Activated naive CD8-positive, alpha-beta T cell treated with anti-CD3 and anti-CD28 coated beads, Interleukin-2, amount 50 U/mL, for 24 hours (primary cell): ENCODE measurements at regions not wholly inside any gene's neighbourhood (a gene's known extent, or its start where the extent isn't known, plus 50 kb on each side); places are given as distances from the start of the nearest gene placed in this dataset.

Experiments used
- ATAC-seq: fragments of 150-1000 bp; cut with Tn5 transposase; one replicate; pipeline ENCODE4 v1.10.0; 2021
- DNase-seq: peaks from one replicate; pipeline ENCODE4 v3.0.0; 2021
- H3K27ac Mint-ChIP-seq: one replicate; pipeline ENCODE4 v1.8.0; 2021; ENCODE audit warnings: mild to moderate bottlenecking, mixed read lengths
- H3K27me3 Mint-ChIP-seq: one replicate; pipeline ENCODE4 v1.8.0; 2021; ENCODE audit warnings: mixed read lengths
- H3K36me3 Mint-ChIP-seq: one replicate; pipeline ENCODE4 v1.8.0; 2021; ENCODE audit warnings: low read depth, mixed read lengths
- H3K4me1 Mint-ChIP-seq: one replicate; pipeline ENCODE4 v1.8.0; 2021; ENCODE audit warnings: mixed read lengths
- H3K4me3 Mint-ChIP-seq: one replicate; pipeline ENCODE4 v1.8.0; 2021; ENCODE audit warnings: mild to moderate bottlenecking, moderate library complexity, mixed read lengths
- H3K9me3 Mint-ChIP-seq: one replicate; pipeline ENCODE4 v1.8.0; 2021; ENCODE audit warnings: mixed read lengths

DNA sequence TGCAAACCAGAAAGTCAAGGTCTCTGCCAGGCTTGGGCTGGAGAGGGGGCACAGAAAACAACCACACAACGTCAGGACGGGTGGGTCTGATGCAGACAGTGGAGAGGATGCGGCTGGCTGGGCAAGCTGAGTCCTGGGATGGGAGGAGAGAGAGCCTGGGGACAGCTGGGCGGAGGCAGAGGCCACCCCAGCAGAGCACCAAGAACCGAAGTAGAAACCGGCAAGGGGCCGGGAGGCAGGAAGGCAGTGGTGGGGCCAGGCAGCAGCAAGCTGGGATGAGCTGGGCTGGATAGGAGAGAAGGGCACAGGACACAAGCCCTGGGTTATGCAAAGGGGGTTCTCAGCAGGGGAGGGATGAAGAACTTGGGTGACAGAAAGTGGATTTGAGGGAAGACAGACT is 188.2 kb downstream of the SHANK2 start:
- Mint-ChIP-seq H3K4me1 (no peaks in the 10 kb centered on the region), H3K9me3 (no peaks in the 10 kb centered on the region), H3K4me3 (no peak overlapping the region), H3K36me3 (no peaks in the 10 kb centered on the region), H3K27me3 (peaks cover 29% of the 10 kb centered on the region), H3K27ac (no peak overlapping the region)
- DNase-seq (no peak), ATAC-seq (no peak)

DNA sequence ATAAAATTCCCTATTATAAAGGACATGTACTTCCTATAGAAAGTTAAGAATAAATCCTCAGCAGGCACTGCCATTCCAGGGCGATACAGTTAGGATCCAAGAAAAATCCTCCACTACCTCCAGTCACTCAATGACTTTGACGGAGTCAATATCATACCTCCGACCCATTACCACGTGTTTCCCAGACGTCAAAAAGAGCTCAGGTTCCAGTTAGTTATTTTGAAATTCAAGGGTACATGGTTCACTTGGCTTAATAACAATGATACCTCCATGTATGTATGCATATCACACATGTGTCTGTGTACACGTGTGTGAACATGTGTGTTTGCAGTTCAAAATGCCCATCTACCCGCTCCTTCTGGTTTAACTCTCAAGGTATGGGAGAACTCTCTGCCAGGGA is 189.2 kb downstream of the SHANK2 start:
- ATAC-seq: no peak
- Mint-ChIP-seq H3K9me3 (no peaks in the 10 kb centered on the region), H3K27me3 (peaks cover 29% of the 10 kb centered on the region), H3K4me3 (no peak overlapping the region), H3K27ac (no peak overlapping the region), H3K36me3 (no peaks in the 10 kb centered on the region), H3K4me1 (no peaks in the 10 kb centered on the region)
- DNase-seq: no peak

DNA sequence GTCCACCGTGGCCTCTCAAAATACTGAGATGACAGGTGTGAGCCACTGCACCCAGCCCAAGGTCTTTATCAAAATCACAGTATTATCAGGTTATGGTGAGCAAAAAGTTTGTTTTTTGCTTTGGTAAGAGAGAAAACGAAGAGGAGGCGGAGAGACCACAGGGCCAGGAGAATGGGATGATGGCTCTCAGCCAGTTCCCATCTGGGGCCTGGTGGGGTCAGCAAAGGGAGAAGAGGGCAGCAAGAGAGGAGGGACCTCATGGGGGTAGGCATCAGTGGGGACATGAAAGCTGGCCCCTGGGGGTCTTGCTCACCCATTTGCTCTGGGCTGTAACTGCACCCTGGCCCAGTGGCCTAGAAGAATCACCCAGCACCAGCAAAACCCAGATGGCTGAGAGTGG is 190.2 kb downstream of the SHANK2 start:
- H3K9me3 Mint-ChIP-seq: no peaks in the 10 kb centered on the region
- ATAC-seq: no peak
- peaks cover 29% of the 10 kb centered on the region for H3K27me3 Mint-ChIP-seq

DNA sequence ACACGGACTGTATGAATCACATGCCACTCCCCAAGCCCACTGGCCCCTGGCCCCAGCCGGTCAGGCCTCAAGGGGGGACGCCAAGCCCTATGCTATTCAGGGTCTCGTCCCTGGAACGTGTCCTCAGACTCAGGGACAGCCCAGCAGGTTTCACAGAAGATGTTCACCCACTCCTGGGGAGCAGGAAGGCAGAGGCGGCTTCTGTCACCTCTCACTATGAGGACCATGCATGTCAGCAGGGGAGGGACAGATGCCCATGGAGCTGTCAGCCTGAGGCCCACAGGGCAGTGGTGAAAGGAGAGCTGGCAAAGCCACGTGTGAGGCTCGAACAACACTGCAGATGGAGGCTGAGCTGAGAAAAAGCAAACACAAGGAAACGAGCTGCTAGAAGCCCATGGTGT is 192.0 kb downstream of the SHANK2 start:
- H3K27ac Mint-ChIP-seq: no peak overlapping the region
- no peaks in the 10 kb centered on the region for H3K9me3 Mint-ChIP-seq
- no peak for ATAC-seq
- peaks cover 28% of the 10 kb centered on the region for H3K27me3 Mint-ChIP-seq
- H3K4me3 Mint-ChIP-seq: no peak overlapping the region
- H3K4me1 Mint-ChIP-seq: no peaks in the 10 kb centered on the region
- H3K36me3 Mint-ChIP-seq: no peaks in the 10 kb centered on the region
- no peak for DNase-seq

More for the DNA sequence above, 190.2 kb downstream of the SHANK2 start:
- no peak overlapping the region for H3K27ac Mint-ChIP-seq
- no peaks in the 10 kb centered on the region for H3K36me3 Mint-ChIP-seq
- no peak overlapping the region for H3K4me3 Mint-ChIP-seq
- no peak for DNase-seq
- no peaks in the 10 kb centered on the region for H3K4me1 Mint-ChIP-seq

GRCh38 chr11:71059662-71060061 is 192.7 kb downstream of the SHANK2 start:
- H3K36me3 Mint-ChIP-seq: no peaks in the 10 kb centered on the region
- peaks cover 22% of the 10 kb centered on the region for H3K27me3 Mint-ChIP-seq
- H3K4me3 Mint-ChIP-seq: no peak overlapping the region
- no peak for ATAC-seq
- H3K4me1 Mint-ChIP-seq: no peaks in the 10 kb centered on the region
- H3K27ac Mint-ChIP-seq: no peak overlapping the region
- no peak for DNase-seq
- no peaks in the 10 kb centered on the region for H3K9me3 Mint-ChIP-seq

GRCh38 chr11:71055925-71056324 is 196.5 kb downstream of the SHANK2 start:
- no peak overlapping the region for H3K27ac Mint-ChIP-seq
- no peaks in the 10 kb centered on the region for H3K36me3 Mint-ChIP-seq
- peaks cover 1% of the 10 kb centered on the region for H3K27me3 Mint-ChIP-seq
- DNase-seq (no peak), ATAC-seq (no peak)
- H3K4me3 Mint-ChIP-seq: no peak overlapping the region
- H3K9me3 Mint-ChIP-seq: no peaks in the 10 kb centered on the region
- H3K4me1 Mint-ChIP-seq: no peaks in the 10 kb centered on the region
